Small intestine (tissue), 7 donors: ENCODE measurements at regions not wholly inside any gene's neighbourhood (a gene's known extent, or its start where the extent isn't known, plus 50 kb on each side); places are given as distances from the start of the nearest gene placed in this dataset.

ENCODE experiments used
- DNase-seq, 2 donors: peaks; one replicate each; pipeline versions ENCODE4 v3.0.0 to v3.0.0-alpha.2; 2013
- FAIRE-seq: peaks from 2 replicates; lab custom pipeline; 2012; peaks lifted over from hg19 to GRCh38; lab: Jason Lieb, UNC
- H3K27ac ChIP-seq, 3 donors: one replicate each; pipeline ENCODE4 v1.5.1; 2013; ENCODE audit warnings: low read length in 2 of 3, mild to moderate bottlenecking in 2 of 3, control low read depth in 1 of 3, inconsistent platforms in 1 of 3, low read depth in 1 of 3, moderate library complexity in 1 of 3
- H3K27me3 ChIP-seq, 3 donors: one replicate each; pipeline ENCODE4 v1.6.1; 2013; ENCODE audit warnings: low read length in 3 of 3, inconsistent platforms in 1 of 3; ENCODE audit not compliant: control insufficient read depth in 3 of 3, insufficient read depth in 3 of 3
- H3K36me3 ChIP-seq, 3 donors: one replicate each; pipeline ENCODE4 v1.6.1; 2013; ENCODE audit warnings: low read length in 3 of 3, inconsistent platforms in 1 of 3, low read depth in 1 of 3, mild to moderate bottlenecking in 1 of 3, moderate library complexity in 1 of 3; ENCODE audit not compliant: control insufficient read depth in 3 of 3, insufficient read depth in 2 of 3
- H3K4me1 ChIP-seq, 3 donors: one replicate each; pipeline ENCODE4 v1.6.1; 2013; ENCODE audit warnings: low read length in 2 of 3, inconsistent platforms in 1 of 3, low read depth in 1 of 3, mild to moderate bottlenecking in 1 of 3, moderate library complexity in 1 of 3; ENCODE audit not compliant: control insufficient read depth in 3 of 3, insufficient read depth in 2 of 3
- H3K4me3 ChIP-seq, 3 donors: one replicate each; pipeline ENCODE4 v1.5.1; 2013; ENCODE audit warnings: low read length in 3 of 3, control low read depth in 1 of 3, inconsistent platforms in 1 of 3, low read depth in 1 of 3, mild to moderate bottlenecking in 1 of 3, moderate library complexity in 1 of 3
- H3K9me3 ChIP-seq, 2 donors: one replicate each; pipeline ENCODE4 v1.6.1; 2013; ENCODE audit warnings: low read depth in 1 of 2, low read length in 1 of 2; ENCODE audit not compliant: control insufficient read depth in 2 of 2, insufficient read depth in 1 of 2
- WGBS, 3 donors: extraction: QIAGEN DNeasy Blood & Tissue Kit; methylation state at CpG; one replicate each; pipeline ENCODE4 v1.1.7; 2013; 5-methylcytosine and 5-hydroxymethylcytosine counted together
- donor health status: healthy with polysubstance abuse.
- donor health status: control.
- donor health status: control.
- donor health status: Bipolar disorder and iron deficiency.
- donor health status: healthy.

- Histone ChIP-seq H3K27me3 (peaks cover 0 to 5% (median 0%) of the 10 kb centered on the region in 3 donors), H3K9me3 (peaks cover 0 to 7% of the 10 kb centered on the region in 2 donors), H3K4me3 (no peak overlapping the region), H3K4me1 (no peaks in the 10 kb centered on the region), H3K27ac (no peak overlapping the region), H3K36me3 (no peaks in the 10 kb centered on the region)
- 89 to 93% (median 93%) methylated on average over 5 of the region's 5 CpGs for WGBS, 3 donors
- FAIRE-seq: no peak
- no peak for DNase-seq
Measured at GRCh38 chr10:117646718-117647117, 104.2 kb downstream of the EMX2 start.

DNA sequence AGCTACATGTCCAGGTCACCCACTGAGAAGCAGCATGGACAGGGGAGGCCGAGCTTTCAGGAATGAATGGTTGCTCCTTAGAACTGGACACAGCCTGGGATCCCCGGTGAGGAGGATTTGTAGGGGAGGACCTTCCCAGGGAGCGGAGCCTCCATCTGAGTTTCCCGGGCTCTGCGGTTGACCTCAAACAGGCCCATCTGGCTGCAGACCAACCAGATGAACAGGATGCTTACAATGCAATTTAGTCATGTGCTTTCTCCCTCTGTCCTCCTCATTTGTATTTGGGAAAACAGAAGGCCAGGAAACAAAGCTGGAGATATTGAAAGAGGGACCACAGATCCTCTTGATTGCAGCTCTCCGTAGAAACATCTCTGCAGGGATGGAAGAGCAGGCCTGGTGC, 104.8 kb downstream of the EMX2 start:
- no peak for DNase-seq
- 58 to 83% (median 70%) methylated on average over 6 of the region's 6 CpGs for WGBS, 3 donors

DNA sequence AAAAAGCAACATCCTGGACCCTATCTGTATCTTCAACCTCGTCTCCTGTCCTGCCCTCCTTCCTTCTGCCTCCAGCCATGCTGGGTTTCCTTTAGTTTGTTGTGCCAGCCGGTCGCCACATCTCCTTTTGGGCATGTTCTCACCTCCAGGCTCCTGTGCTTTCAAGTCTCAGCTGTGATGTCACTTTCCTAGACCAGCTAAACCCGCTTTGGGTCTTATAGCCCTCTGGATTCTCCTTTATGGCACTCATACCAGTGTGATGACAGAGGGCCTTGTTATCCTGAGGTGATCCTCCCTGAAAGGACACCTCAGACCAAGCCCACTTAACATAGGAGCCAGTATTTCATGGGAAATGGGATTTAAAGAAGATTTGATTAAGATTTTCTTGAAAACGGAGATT, 108.6 kb downstream of the EMX2 start:
- H3K4me3 ChIP-seq: no peak overlapping the region
- H3K27ac ChIP-seq: no peak overlapping the region
- FAIRE-seq (no peak), DNase-seq (no peak)
- peaks cover 0 to 6% (median 0%) of the 10 kb centered on the region in 3 donors for H3K27me3 ChIP-seq
- H3K9me3 ChIP-seq: peaks cover 0 to 16% of the 10 kb centered on the region in 2 donors
- H3K36me3 ChIP-seq: no peaks in the 10 kb centered on the region
- WGBS, 3 donors: 82 to 90% (median 86%) methylated on average over 5 of the region's 5 CpGs
- H3K4me1 ChIP-seq: no peaks in the 10 kb centered on the region

More for the DNA sequence above, 104.8 kb downstream of the EMX2 start:
- Histone ChIP-seq H3K36me3 (no peaks in the 10 kb centered on the region), H3K4me1 (no peaks in the 10 kb centered on the region), H3K27me3 (peaks cover 0 to 2% (median 0%) of the 10 kb centered on the region in 3 donors), H3K4me3 (no peak overlapping the region), H3K9me3 (peaks cover 0 to 7% of the 10 kb centered on the region in 2 donors), H3K27ac (no peak overlapping the region)
- FAIRE-seq: no peak

GRCh38 chr10:117652228-117653169, 110.0 kb downstream of the EMX2 start:
- DNase-seq (no peak), FAIRE-seq (no peak)
- Histone ChIP-seq H3K4me3 (no peak overlapping the region), H3K27me3 (peaks cover 0 to 6% (median 0%) of the 10 kb centered on the region in 3 donors), H3K36me3 (no peaks in the 10 kb centered on the region), H3K27ac (no peak overlapping the region), H3K4me1 (no peaks in the 10 kb centered on the region), H3K9me3 (peaks cover 0 to 16% of the 10 kb centered on the region in 2 donors)
- 76 to 82% (median 80%) methylated on average over 3 of the region's 3 CpGs for WGBS, 3 donors

DNA sequence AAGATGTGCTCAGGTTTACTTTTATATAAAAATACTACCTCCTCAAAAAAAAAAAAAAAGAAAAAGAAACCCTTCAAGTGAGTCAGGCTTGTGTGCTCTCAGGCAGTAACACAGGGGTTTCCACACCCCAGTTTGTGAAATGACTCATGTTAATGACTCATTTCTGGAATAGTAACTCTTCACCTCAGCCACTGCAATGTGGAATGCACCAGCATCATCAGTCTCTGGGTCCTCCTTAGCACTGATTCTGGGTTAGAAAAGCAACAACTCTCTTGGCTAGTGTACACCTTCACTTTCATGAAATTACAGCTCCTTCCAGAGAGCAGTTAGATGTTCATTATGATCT, 110.6 kb downstream of the EMX2 start:
- Histone ChIP-seq H3K27ac (no peak overlapping the region), H3K36me3 (no peaks in the 10 kb centered on the region), H3K27me3 (peaks cover 0 to 6% (median 0%) of the 10 kb centered on the region in 3 donors), H3K4me3 (no peak overlapping the region), H3K4me1 (no peaks in the 10 kb centered on the region), H3K9me3 (peaks cover 0 to 16% of the 10 kb centered on the region in 2 donors)
- FAIRE-seq (no peak), DNase-seq (no peak)

- Histone ChIP-seq H3K36me3 (no peaks in the 10 kb centered on the region), H3K4me1 (no peaks in the 10 kb centered on the region), H3K27me3 (peaks cover 0 to 6% (median 0%) of the 10 kb centered on the region in 3 donors), H3K27ac (no peak overlapping the region), H3K4me3 (no peak overlapping the region), H3K9me3 (peaks cover 0 to 16% of the 10 kb centered on the region in 2 donors)
- no peak for DNase-seq
- FAIRE-seq: no peak
Measured at GRCh38 chr10:117654105-117654504, 111.6 kb downstream of the EMX2 start.

- Histone ChIP-seq H3K27ac (no peak overlapping the region), H3K9me3 (peaks cover 0 to 9% of the 10 kb centered on the region in 2 donors), H3K36me3 (no peaks in the 10 kb centered on the region), H3K4me1 (no peaks in the 10 kb centered on the region), H3K4me3 (no peak overlapping the region), H3K27me3 (peaks cover 0 to 5% (median 0%) of the 10 kb centered on the region in 3 donors)
- FAIRE-seq: no peak
- DNase-seq: no peak
- 68 to 74% (median 69%) methylated on average over 7 of the region's 7 CpGs for WGBS, 3 donors
Measured at GRCh38 chr10:117656385-117657367, 114.1 kb downstream of the EMX2 start.

DNA sequence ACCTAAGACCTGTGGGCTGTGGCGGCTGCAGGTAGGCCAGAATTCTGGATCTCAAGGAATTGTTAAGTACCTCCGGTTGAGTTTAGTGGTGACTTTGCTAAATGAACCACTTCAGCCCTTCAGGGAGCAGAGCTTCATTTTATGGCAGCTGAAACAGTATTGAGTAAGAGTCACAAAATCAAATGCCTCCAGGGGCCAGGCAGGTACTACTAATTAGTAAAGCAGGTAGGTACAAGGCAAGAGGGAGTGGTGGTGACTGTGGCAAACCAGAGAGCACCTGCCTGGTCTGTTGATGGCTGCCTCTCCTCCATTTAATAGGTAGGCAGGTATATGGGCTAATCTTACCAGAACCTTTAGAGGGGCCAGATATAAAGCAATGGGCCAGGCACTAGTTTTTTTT, 118.8 kb downstream of the EMX2 start:
- FAIRE-seq (no peak), DNase-seq (no peak)
- no peak overlapping the region for H3K4me3 ChIP-seq
- 93 to 100% (median 94%) methylated on average over 2 of the region's 2 CpGs for WGBS, 3 donors
- H3K27ac ChIP-seq: no peak overlapping the region
- no peaks in the 10 kb centered on the region for H3K9me3 ChIP-seq
- no peaks in the 10 kb centered on the region for H3K4me1 ChIP-seq
- peaks cover 0 to 2% (median 0%) of the 10 kb centered on the region in 3 donors for H3K27me3 ChIP-seq
- H3K36me3 ChIP-seq: no peaks in the 10 kb centered on the region
